NB4 (cell line): ENCODE measurements at regions not wholly inside any gene's neighbourhood (a gene's known extent, or its start where the extent isn't known, plus 50 kb on each side); places are given as distances from the start of the nearest gene placed in this dataset.
"Not testable (repeated sequence)": the region's sequence is repeated elsewhere in the genome, so short reads cannot be mapped to it uniquely, and the experiment has no call there.

Source experiments
- CTCF ChIP-seq: IDR thresholded peaks from one replicate; pipeline ENCODE4 v1.5.1; 2012; ENCODE audit warnings: low read depth, low read length
- POLR2A ChIP-seq: IDR thresholded peaks from 2 replicates; pipeline ENCODE4 v1.6.1; 2011; ENCODE audit warnings: mild to moderate bottlenecking; ENCODE audit not compliant: insufficient read length; ENCODE audit errors: extremely low read depth

- not testable (repeated sequence) for TF ChIP-seq POLR2A, CTCF
These were observed 737.8 kb upstream of the TPTE start for GRCh38 chr21:9783587-9783986.
